K562 (cell line): ENCODE measurements at regions not wholly inside any gene's neighbourhood (a gene's known extent, or its start where the extent isn't known, plus 50 kb on each side); places are given as distances from the start of the nearest gene placed in this dataset.

Source experiments
- ARID1B ChIP-seq: fragments of 450-650 bp; IDR thresholded peaks from 2 replicates; pipeline ENCODE4 v1.6.1; 2016; ENCODE audit warnings: antibody characterized with exemption, mild to moderate bottlenecking, inconsistent platforms
- FOXM1 ChIP-seq, 2 experiments: fragments of 450-650 bp in 1 of 2; sonication (generic) in 1 of 2; formaldehyde crosslinking in 1 of 2; IDR thresholded peaks; 2 replicates each; pipeline versions ENCODE4 v1.6.1 to v1.9.0; 2017 to 2022; ENCODE audit warnings: low read depth in 2 of 2, mild to moderate bottlenecking in 2 of 2, missing genetic modification reagents in 1 of 2, moderate library complexity in 1 of 2
- GATAD2A ChIP-seq: fragments of 450-650 bp; IDR thresholded peaks from 2 replicates; pipeline ENCODE4 v1.6.1; 2017
- HNRNPK ChIP-seq: fragments of 200-400 bp; formaldehyde crosslinking; IDR thresholded peaks from one replicate; pipeline ENCODE4 v1.6.1; 2018; ENCODE audit warnings: mild to moderate bottlenecking, low read depth, low read length; ENCODE audit not compliant: poor library complexity, severe bottlenecking
- MYNN ChIP-seq, 2 experiments: sonication (generic); formaldehyde crosslinking in 1 of 2; IDR thresholded peaks; 2 replicates each; pipeline versions ENCODE4 v1.5.0 to v1.6.1; 2016 to 2020; ENCODE audit warnings: antibody characterized with exemption in 1 of 2, missing genetic modification reagents in 1 of 2
- ZNF23 ChIP-seq: fragments of 250-450 bp; sonication (Bioruptor Pico); IDR thresholded peaks from 2 replicates; pipeline ENCODE4 v1.4.0; 2020; ENCODE audit warnings: mild to moderate bottlenecking
- TF ChIP-seq, protein P1 (sequence below), 2 experiments: IDR thresholded peaks in 1 of 2; conservative IDR thresholded peaks in 1 of 2; 2 replicates each; pipeline ENCODE4 v1.6.1; 2016; ENCODE audit warnings: low read depth in 2 of 2, mild to moderate bottlenecking in 1 of 2, missing compliant biosample characterization in 1 of 2, missing genetic modification characterization in 1 of 2, moderate library complexity in 1 of 2
- TF ChIP-seq, protein P2 (sequence below): sonication (generic); formaldehyde crosslinking; IDR thresholded peaks from 2 replicates; pipeline ENCODE4 v1.8.1; 2023; ENCODE audit warnings: mild to moderate bottlenecking, missing genetic modification reagents
- TF ChIP-seq, protein P3 (sequence below), 2 experiments: IDR thresholded peaks; 2 replicates each; pipeline ENCODE4 v1.6.1; 2011; ENCODE audit warnings: borderline replicate concordance in 1 of 2, control low read depth in 1 of 2, low read depth in 1 of 2, low read length in 1 of 2, mild to moderate bottlenecking in 1 of 2, mixed read lengths in 1 of 2, moderate library complexity in 1 of 2; ENCODE audit not compliant: insufficient read depth in 1 of 2, insufficient read length in 1 of 2, poor library complexity in 1 of 2, severe bottlenecking in 1 of 2; ENCODE audit errors: extremely low read depth in 1 of 2

DNA sequence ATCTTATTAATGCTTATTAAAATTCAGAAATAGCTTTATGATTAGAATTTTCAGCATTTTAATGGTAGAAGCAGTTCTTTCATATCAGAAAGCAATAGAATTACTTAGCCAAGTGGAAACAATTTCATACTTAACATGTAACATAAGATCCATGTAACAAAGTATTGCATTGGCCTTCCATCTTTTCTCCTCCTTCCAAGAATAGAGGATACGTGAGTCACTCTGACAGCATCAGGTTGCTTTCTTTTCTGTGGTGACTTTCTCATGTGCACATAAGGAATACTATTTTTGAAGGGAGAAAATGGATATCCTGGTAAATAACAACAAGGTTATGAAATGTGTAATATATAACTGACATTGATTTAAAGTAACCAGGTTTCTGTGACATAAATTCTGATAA, 272.2 kb downstream of the ANXA1 start (continued):
- TF ChIP-seq, protein P1, sequence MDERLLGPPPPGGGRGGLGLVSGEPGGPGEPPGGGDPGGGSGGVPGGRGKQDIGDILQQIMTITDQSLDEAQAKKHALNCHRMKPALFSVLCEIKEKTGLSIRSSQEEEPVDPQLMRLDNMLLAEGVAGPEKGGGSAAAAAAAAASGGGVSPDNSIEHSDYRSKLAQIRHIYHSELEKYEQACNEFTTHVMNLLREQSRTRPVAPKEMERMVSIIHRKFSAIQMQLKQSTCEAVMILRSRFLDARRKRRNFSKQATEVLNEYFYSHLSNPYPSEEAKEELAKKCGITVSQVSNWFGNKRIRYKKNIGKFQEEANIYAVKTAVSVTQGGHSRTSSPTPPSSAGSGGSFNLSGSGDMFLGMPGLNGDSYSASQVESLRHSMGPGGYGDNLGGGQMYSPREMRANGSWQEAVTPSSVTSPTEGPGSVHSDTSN (CRISPR knock-in tag; IDR thresholded peaks at IDR 0.05; ENCODE audit: low read depth), result no peak
- TF ChIP-seq, protein P1 (tag; conservative IDR thresholded peaks at IDR 0.05; ENCODE audit: low read depth), result no peak
- TF ChIP-seq, protein P2, sequence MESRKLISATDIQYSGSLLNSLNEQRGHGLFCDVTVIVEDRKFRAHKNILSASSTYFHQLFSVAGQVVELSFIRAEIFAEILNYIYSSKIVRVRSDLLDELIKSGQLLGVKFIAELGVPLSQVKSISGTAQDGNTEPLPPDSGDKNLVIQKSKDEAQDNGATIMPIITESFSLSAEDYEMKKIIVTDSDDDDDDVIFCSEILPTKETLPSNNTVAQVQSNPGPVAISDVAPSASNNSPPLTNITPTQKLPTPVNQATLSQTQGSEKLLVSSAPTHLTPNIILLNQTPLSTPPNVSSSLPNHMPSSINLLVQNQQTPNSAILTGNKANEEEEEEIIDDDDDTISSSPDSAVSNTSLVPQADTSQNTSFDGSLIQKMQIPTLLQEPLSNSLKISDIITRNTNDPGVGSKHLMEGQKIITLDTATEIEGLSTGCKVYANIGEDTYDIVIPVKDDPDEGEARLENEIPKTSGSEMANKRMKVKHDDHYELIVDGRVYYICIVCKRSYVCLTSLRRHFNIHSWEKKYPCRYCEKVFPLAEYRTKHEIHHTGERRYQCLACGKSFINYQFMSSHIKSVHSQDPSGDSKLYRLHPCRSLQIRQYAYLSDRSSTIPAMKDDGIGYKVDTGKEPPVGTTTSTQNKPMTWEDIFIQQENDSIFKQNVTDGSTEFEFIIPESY (CRISPR knock-in tag), result no peak
- no peak for TF ChIP-seq GATAD2A
- TF ChIP-seq, protein P3, sequence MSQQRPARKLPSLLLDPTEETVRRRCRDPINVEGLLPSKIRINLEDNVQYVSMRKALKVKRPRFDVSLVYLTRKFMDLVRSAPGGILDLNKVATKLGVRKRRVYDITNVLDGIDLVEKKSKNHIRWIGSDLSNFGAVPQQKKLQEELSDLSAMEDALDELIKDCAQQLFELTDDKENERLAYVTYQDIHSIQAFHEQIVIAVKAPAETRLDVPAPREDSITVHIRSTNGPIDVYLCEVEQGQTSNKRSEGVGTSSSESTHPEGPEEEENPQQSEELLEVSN (IDR thresholded peaks at IDR 0.05; ENCODE audit: borderline replicate concordance in 1 of 2, extremely low read depth in 1 of 2, insufficient read depth in 1 of 2, insufficient read length in 1 of 2, low read depth in 1 of 2, low read length in 1 of 2, poor library complexity in 1 of 2, severe bottlenecking in 1 of 2), result no peak
- no peak for TF ChIP-seq ARID1B
- no peak for TF ChIP-seq ZNF23 (CRISPR knock-in tag)
- no peak for TF ChIP-seq FOXM1 (IDR thresholded peaks at IDR 0.05; ENCODE audit: low read depth)
- no peak for TF ChIP-seq FOXM1 (CRISPR knock-in tag; IDR thresholded peaks at IDR 0.05; ENCODE audit: low read depth)
- no peak for TF ChIP-seq HNRNPK
- TF ChIP-seq MYNN (IDR thresholded peaks at IDR 0.05), result no peak
- TF ChIP-seq MYNN (CRISPR knock-in tag; IDR thresholded peaks at IDR 0.05), result no peak
